Panc1 (cell line): ENCODE measurements at regions not wholly inside any gene's neighbourhood (a gene's known extent, or its start where the extent isn't known, plus 50 kb on each side); places are given as distances from the start of the nearest gene placed in this dataset.

Experiments used
- ATAC-seq: fragments of 200-7000 bp; cut with Tn5 transposase; 2 replicates; pipeline ENCODE4 v1.9.1; 2020; ENCODE audit warnings: mild to moderate bottlenecking, moderate library complexity
- BruUV-seq: library from RNA; stranded (reverse); fragments of 400-500 nt; replicated peaks from 2 replicates; lab custom pipeline; 2021; lab: Mats Ljungman, UMichigan
- CTCF ChIA-PET: fragments of 300-600 bp; sonication (Branson Sonifier 250); formaldehyde crosslinking; loops from one replicate; lab custom pipeline; 2022; ENCODE audit warnings: antibody characterized with exemption; lab: Charles Lee
- POLR2A ChIA-PET: fragments of 300-600 bp; sonication (Branson Sonifier 250); formaldehyde crosslinking; loops from one replicate; lab custom pipeline; 2022; ENCODE audit warnings: antibody characterized with exemption; lab: Charles Lee
- DNase-seq: peaks from one replicate; pipeline ENCODE4 v3.0.0-alpha.2; 2010; ENCODE audit warnings: low read depth, low spot score
- H3K27ac ChIP-seq: 2 replicates; pipeline ENCODE4 v1.5.1; 2011; ENCODE audit warnings: mild to moderate bottlenecking, low read length, inconsistent platforms
- H3K27me3 ChIP-seq: fragments of 200-500 bp; sonication (Bioruptor generic); 2 replicates; pipeline ENCODE4 v1.6.0; 2014; ENCODE audit warnings: low read length, inconsistent platforms; ENCODE audit not compliant: control insufficient read depth, insufficient read depth
- H3K36me3 ChIP-seq: fragments of 200-500 bp; sonication (Bioruptor generic); 2 replicates; pipeline ENCODE4 v1.5.1; 2014; ENCODE audit warnings: inconsistent platforms, mild to moderate bottlenecking, low read length, moderate library complexity; ENCODE audit not compliant: control insufficient read depth, insufficient read depth
- H3K4me1 ChIP-seq: 2 replicates; pipeline ENCODE4 v1.5.1; 2011; ENCODE audit warnings: inconsistent platforms, mild to moderate bottlenecking, low read length, moderate library complexity; ENCODE audit not compliant: control insufficient read depth, insufficient read depth
- H3K4me3 ChIP-seq, 2 experiments: 2 replicates each; pipeline ENCODE4 v1.5.1; 2011 to 2012; ENCODE audit warnings: low read depth in 2 of 2, low read length in 2 of 2, mild to moderate bottlenecking in 2 of 2, inconsistent platforms in 1 of 2, moderate library complexity in 1 of 2
- H3K9me3 ChIP-seq: fragments of 200-500 bp; sonication (Bioruptor generic); 2 replicates; pipeline ENCODE4 v1.5.1; 2014; ENCODE audit warnings: low read depth, mild to moderate bottlenecking, inconsistent platforms, low read length, moderate library complexity; ENCODE audit not compliant: control insufficient read depth, insufficient read depth
- CTCF ChIP-seq: fragments of 450-650 bp; IDR thresholded peaks from 2 replicates; pipeline ENCODE4 v1.5.1; 2017; ENCODE audit warnings: mild to moderate bottlenecking
- POLR2AphosphoS5 ChIP-seq: IDR thresholded peaks from 2 replicates; pipeline ENCODE4 v1.6.1; 2012; ENCODE audit warnings: mild to moderate bottlenecking, low read depth, low read length, moderate library complexity
- SIN3A ChIP-seq: IDR thresholded peaks from 2 replicates; pipeline ENCODE4 v1.6.1; 2012; ENCODE audit warnings: low read depth, mild to moderate bottlenecking, low read length, moderate library complexity, borderline replicate concordance; ENCODE audit not compliant: insufficient read depth
- TCF7L2 ChIP-seq: IDR thresholded peaks from 2 replicates; pipeline ENCODE4 v1.6.1; 2011; ENCODE audit warnings: mild to moderate bottlenecking, low read depth, low read length, inconsistent platforms
- in situ Hi-C: cut with HindIII; loops from 2 replicates; pipeline ENCODE4 v1.10.0; 2016; ENCODE audit warnings: low sequenced_read_pairs, low pct_unique_long_range_greater_than_20kb
- intact Hi-C: fragments of 100-400 bp; cut with micrococcal nuclease; formaldehyde crosslinking; loops from one replicate; pipeline ENCODE4 v1.10.0; 2022; ENCODE audit not compliant: unreplicated experiment
- TF ChIP-seq, protein P1 (sequence below), 2 experiments: IDR thresholded peaks; 2 replicates each; pipeline ENCODE4 v1.6.1; 2011 to 2012; ENCODE audit warnings: low read depth in 2 of 2, control low read depth in 1 of 2, low read length in 1 of 2, mild to moderate bottlenecking in 1 of 2, moderate library complexity in 1 of 2; ENCODE audit not compliant: insufficient read depth in 1 of 2

- Histone ChIP-seq H3K36me3 (no peaks in the 10 kb centered on the region), H3K4me1 (no peaks in the 10 kb centered on the region), H3K27ac (no peak overlapping the region), H3K4me3 (no peak overlapping the region), H3K9me3 (no peaks in the 10 kb centered on the region), H3K27me3 (no peaks in the 10 kb centered on the region)
- ChIA-PET CTCF (no interaction called here), POLR2A (no interaction called here)
- intact Hi-C loops, result no loop called here
- ATAC-seq (no peak), DNase-seq (no peak)
- TF ChIP-seq CTCF (no peak), POLR2AphosphoS5 (no peak)
- in situ Hi-C loops, result no loop called here
- no TSS peak for BruUV-seq
These were observed 595.1 kb downstream of the SNAPC1 start for GRCh38 chr14:62357362-62357761.

GRCh38 chr14:62364161-62364560 is 601.9 kb downstream of the SNAPC1 start:
- no TSS peak for BruUV-seq
- CTCF ChIA-PET, result no interaction called here
- H3K36me3 ChIP-seq, result no peaks in the 10 kb centered on the region
- H3K27me3 ChIP-seq, result no peaks in the 10 kb centered on the region
- POLR2A ChIA-PET, result no interaction called here
- no peaks in the 10 kb centered on the region for H3K4me1 ChIP-seq
- ATAC-seq, result no peak
- in situ Hi-C loops (no loop called here), intact Hi-C loops (no loop called here)
- no peak overlapping the region for H3K4me3 ChIP-seq
- H3K9me3 ChIP-seq, result no peaks in the 10 kb centered on the region
- no peak for DNase-seq
- no peak overlapping the region for H3K27ac ChIP-seq
- no peak for TF ChIP-seq POLR2AphosphoS5
- no peak for TF ChIP-seq SIN3A
- TF ChIP-seq CTCF, result no peak

DNA sequence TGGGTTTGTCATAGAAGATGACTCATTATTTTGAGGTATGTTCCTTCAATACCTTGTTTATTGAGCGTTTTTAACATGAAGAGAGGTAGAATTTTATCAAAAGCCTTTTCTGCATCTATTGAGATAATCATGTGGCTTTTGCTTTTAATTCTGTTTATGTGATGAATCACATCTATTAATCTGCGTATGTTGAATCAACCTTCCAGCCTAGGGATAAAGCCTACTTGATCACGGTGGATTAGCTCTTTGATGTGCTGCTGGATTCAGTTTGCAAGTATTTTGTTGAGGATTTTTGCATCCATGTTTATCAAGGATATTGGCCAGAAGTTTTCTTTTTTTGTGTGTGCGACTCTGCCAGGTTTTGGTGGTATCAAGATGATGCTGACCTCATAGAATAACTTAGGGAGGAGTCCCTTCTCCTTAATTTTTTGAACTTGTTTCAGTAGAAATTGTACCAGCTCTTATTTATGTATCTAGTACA is 602.6 kb downstream of the SNAPC1 start:
- intact Hi-C loops, result no loop called here
- POLR2A ChIA-PET, result no interaction called here
- CTCF ChIA-PET, result no interaction called here
- no peaks in the 10 kb centered on the region for H3K36me3 ChIP-seq
- DNase-seq (no peak), ATAC-seq (no peak)
- H3K4me3 ChIP-seq, result no peak overlapping the region
- no peaks in the 10 kb centered on the region for H3K4me1 ChIP-seq
- no peak overlapping the region for H3K27ac ChIP-seq
- in situ Hi-C loops, result no loop called here
- H3K27me3 ChIP-seq, result no peaks in the 10 kb centered on the region
- TF ChIP-seq TCF7L2 (no peak), POLR2AphosphoS5 (no peak), CTCF (no peak), SIN3A (no peak)
- TF ChIP-seq, protein P1, sequence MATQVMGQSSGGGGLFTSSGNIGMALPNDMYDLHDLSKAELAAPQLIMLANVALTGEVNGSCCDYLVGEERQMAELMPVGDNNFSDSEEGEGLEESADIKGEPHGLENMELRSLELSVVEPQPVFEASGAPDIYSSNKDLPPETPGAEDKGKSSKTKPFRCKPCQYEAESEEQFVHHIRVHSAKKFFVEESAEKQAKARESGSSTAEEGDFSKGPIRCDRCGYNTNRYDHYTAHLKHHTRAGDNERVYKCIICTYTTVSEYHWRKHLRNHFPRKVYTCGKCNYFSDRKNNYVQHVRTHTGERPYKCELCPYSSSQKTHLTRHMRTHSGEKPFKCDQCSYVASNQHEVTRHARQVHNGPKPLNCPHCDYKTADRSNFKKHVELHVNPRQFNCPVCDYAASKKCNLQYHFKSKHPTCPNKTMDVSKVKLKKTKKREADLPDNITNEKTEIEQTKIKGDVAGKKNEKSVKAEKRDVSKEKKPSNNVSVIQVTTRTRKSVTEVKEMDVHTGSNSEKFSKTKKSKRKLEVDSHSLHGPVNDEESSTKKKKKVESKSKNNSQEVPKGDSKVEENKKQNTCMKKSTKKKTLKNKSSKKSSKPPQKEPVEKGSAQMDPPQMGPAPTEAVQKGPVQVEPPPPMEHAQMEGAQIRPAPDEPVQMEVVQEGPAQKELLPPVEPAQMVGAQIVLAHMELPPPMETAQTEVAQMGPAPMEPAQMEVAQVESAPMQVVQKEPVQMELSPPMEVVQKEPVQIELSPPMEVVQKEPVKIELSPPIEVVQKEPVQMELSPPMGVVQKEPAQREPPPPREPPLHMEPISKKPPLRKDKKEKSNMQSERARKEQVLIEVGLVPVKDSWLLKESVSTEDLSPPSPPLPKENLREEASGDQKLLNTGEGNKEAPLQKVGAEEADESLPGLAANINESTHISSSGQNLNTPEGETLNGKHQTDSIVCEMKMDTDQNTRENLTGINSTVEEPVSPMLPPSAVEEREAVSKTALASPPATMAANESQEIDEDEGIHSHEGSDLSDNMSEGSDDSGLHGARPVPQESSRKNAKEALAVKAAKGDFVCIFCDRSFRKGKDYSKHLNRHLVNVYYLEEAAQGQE (IDR thresholded peaks at IDR 0.05; ENCODE audit: insufficient read depth in 1 of 2, low read depth in 2 of 2, low read length in 1 of 2), result no peak
- no TSS peak for BruUV-seq
- H3K9me3 ChIP-seq, result no peaks in the 10 kb centered on the region
